ENCODE measurements at regions not wholly inside any gene's neighbourhood (a gene's known extent, or its start where the extent isn't known, plus 50 kb on each side); places are given as distances from the start of the nearest gene placed in this dataset.

- ATAC-seq (ENCODE audit: poor library complexity) (no peak), DNase-seq (no peak)
- H3K27me3 ChIP-seq (ENCODE audit: control insufficient read depth in 1 of 2, insufficient read depth in 2 of 2, low read length in 2 of 2), result no peaks in the 10 kb centered on the region
- Mint-ChIP-seq H3K9me3 (no peaks in the 10 kb centered on the region), H3K4me3 (no peak overlapping the region), H3K4me1 (ENCODE audit: low read depth) (no peaks in the 10 kb centered on the region), H3K27ac (no peak overlapping the region), H3K36me3 (ENCODE audit: low read depth) (no peaks in the 10 kb centered on the region), H3K27me3 (peaks cover 6% of the 10 kb centered on the region)
- intact Hi-C loops (cut with DNase I, micrococcal nuclease), result no loop called here
- H3K36me3 ChIP-seq (ENCODE audit: insufficient read depth, low read length), result no peaks in the 10 kb centered on the region
- CTCF ChIA-PET, result no interaction called here
- no peaks in the 10 kb centered on the region for H3K9me3 ChIP-seq (ENCODE audit: control insufficient read depth in 1 of 2, insufficient read depth in 1 of 2, low read length in 2 of 2)
- POLR2A ChIA-PET, result no interaction called here
- H3K4me3 ChIP-seq (ENCODE audit: low read length), result no peak overlapping the region
- TF ChIP-seq CTCF (IDR thresholded peaks at IDR 0.05), result no peak
- no peak overlapping the region for H3K27ac ChIP-seq (ENCODE audit: low read depth in 1 of 2, low read length in 2 of 2)
- H3K4me1 ChIP-seq (ENCODE audit: insufficient read depth, low read length), result no peaks in the 10 kb centered on the region
Measured at GRCh38 chr1:10896673-10897072, 100.2 kb upstream of the CASZ1 start.

- DNase-seq (no peak), ATAC-seq (ENCODE audit: poor library complexity) (no peak)
- intact Hi-C loops (cut with DNase I, micrococcal nuclease), result no loop called here
- H3K36me3 ChIP-seq (ENCODE audit: insufficient read depth, low read length), result no peaks in the 10 kb centered on the region
- Mint-ChIP-seq H3K4me3 (no peak overlapping the region), H3K36me3 (ENCODE audit: low read depth) (no peaks in the 10 kb centered on the region), H3K4me1 (ENCODE audit: low read depth) (no peaks in the 10 kb centered on the region), H3K27ac (no peak overlapping the region), H3K27me3 (no peaks in the 10 kb centered on the region), H3K9me3 (no peaks in the 10 kb centered on the region)
- no peaks in the 10 kb centered on the region for H3K4me1 ChIP-seq (ENCODE audit: insufficient read depth, low read length)
- no peaks in the 10 kb centered on the region for H3K27me3 ChIP-seq (ENCODE audit: control insufficient read depth in 1 of 2, insufficient read depth in 2 of 2, low read length in 2 of 2)
- H3K27ac ChIP-seq (ENCODE audit: low read depth in 1 of 2, low read length in 2 of 2), result no peak overlapping the region
- POLR2A ChIA-PET, result no interaction called here
- no peak for TF ChIP-seq CTCF (IDR thresholded peaks at IDR 0.05)
- CTCF ChIA-PET, result no interaction called here
- no peaks in the 10 kb centered on the region for H3K9me3 ChIP-seq (ENCODE audit: control insufficient read depth in 1 of 2, insufficient read depth in 1 of 2, low read length in 2 of 2)
- no peak overlapping the region for H3K4me3 ChIP-seq (ENCODE audit: low read length)
Measured at GRCh38 chr1:10897321-10897980, 101.0 kb upstream of the CASZ1 start.

GRCh38 chr1:10897981-10898728, 101.7 kb upstream of the CASZ1 start:
- POLR2A ChIA-PET, result no interaction called here
- H3K36me3 Mint-ChIP-seq (ENCODE audit: low read depth), result no peaks in the 10 kb centered on the region
- H3K27me3 Mint-ChIP-seq, result no peaks in the 10 kb centered on the region
- no peaks in the 10 kb centered on the region for H3K4me1 ChIP-seq (ENCODE audit: insufficient read depth, low read length)
- no peak overlapping the region for H3K4me3 Mint-ChIP-seq
- H3K4me1 Mint-ChIP-seq (ENCODE audit: low read depth), result no peaks in the 10 kb centered on the region
- no peak for TF ChIP-seq CTCF (IDR thresholded peaks at IDR 0.05)
- CTCF ChIA-PET, result no interaction called here
- intact Hi-C loops (cut with DNase I, micrococcal nuclease), result no loop called here
- no peak overlapping the region for H3K4me3 ChIP-seq (ENCODE audit: low read length)
- DNase-seq, result no peak
- no peaks in the 10 kb centered on the region for H3K9me3 Mint-ChIP-seq
- H3K27ac Mint-ChIP-seq, result no peak overlapping the region
- ATAC-seq (ENCODE audit: poor library complexity), result no peak
- H3K9me3 ChIP-seq (ENCODE audit: control insufficient read depth in 1 of 2, insufficient read depth in 1 of 2, low read length in 2 of 2), result no peaks in the 10 kb centered on the region
- no peak overlapping the region for H3K27ac ChIP-seq (ENCODE audit: low read depth in 1 of 2, low read length in 2 of 2)
- no peaks in the 10 kb centered on the region for H3K27me3 ChIP-seq (ENCODE audit: control insufficient read depth in 1 of 2, insufficient read depth in 2 of 2, low read length in 2 of 2)
- H3K36me3 ChIP-seq (ENCODE audit: insufficient read depth, low read length), result no peaks in the 10 kb centered on the region

All from CD4-positive, alpha-beta T cell (primary cell).